ENCODE measurements at regions not wholly inside any gene's neighbourhood (a gene's known extent, or its start where the extent isn't known, plus 50 kb on each side); places are given as distances from the start of the nearest gene placed in this dataset.

GRCh38 chr12:64992116-64992515, 129.0 kb downstream of the WIF1 start:
- Histone ChIP-seq H3K9ac (ENCODE audit: insufficient read depth, low read length, poor library complexity, severe bottlenecking) (no peak overlapping the region), H2AFZ (ENCODE audit: insufficient read depth, low read depth, low read length, poor library complexity, severe bottlenecking) (no peak overlapping the region), H3K27ac (ENCODE audit: low read depth in 1 of 2, low read length in 2 of 2) (no peak overlapping the region), H3K9me3 (replicated peaks in 1 of 2; ENCODE audit: control insufficient read depth in 1 of 2, insufficient read depth in 1 of 2, low read length in 2 of 2) (no peaks in the 10 kb centered on the region), H3K4me1 (ENCODE audit: control insufficient read depth in 1 of 2, insufficient read depth in 2 of 2, low read length in 2 of 2) (no peaks in the 10 kb centered on the region), H4K20me1 (ENCODE audit: insufficient read depth, low read length) (no peaks in the 10 kb centered on the region), H3K4me3 (replicated peaks in 1 of 3; ENCODE audit: low read depth in 2 of 3, low read length in 3 of 3) (no peak overlapping the region), H3K36me3 (replicated peaks in 1 of 2; ENCODE audit: control insufficient read depth in 1 of 2, insufficient read depth in 2 of 2, low read length in 2 of 2) (no peaks in the 10 kb centered on the region), H3K27me3 (ENCODE audit: control insufficient read depth in 2 of 2, insufficient read depth in 2 of 2, low read length in 2 of 2) (no peaks in the 10 kb centered on the region), H3K79me2 (ENCODE audit: insufficient read depth, low read length) (no peaks in the 10 kb centered on the region), H3K4me2 (replicated peaks; ENCODE audit: extremely low read depth, low read length, poor library complexity, severe bottlenecking) (no peak overlapping the region)
- Mint-ChIP-seq H3K27me3 (ENCODE audit: low read depth in 3 of 3) (peaks cover 0 to 3% (median 1%) of the 10 kb centered on the region in 3 donors), H3K4me1 (no peaks in the 10 kb centered on the region), H3K36me3 (no peaks in the 10 kb centered on the region), H3K4me3 (no peak overlapping the region), H3K27ac (no peak overlapping the region), H3K9me3 (peaks cover 0 to 16% (median 3%) of the 10 kb centered on the region in 7 donors)
- no peak for DNase-seq
- TF ChIP-seq CTCF (IDR thresholded peaks at IDR 0.05) = no peak
- intact Hi-C loops (cut with micrococcal nuclease) = no loop called here
- no CpG with 5 or more reads among the region's 5 CpGs for WGBS (ENCODE audit: insufficient coverage)

- no CpG with 5 or more reads among the region's 1 CpG for WGBS (ENCODE audit: insufficient coverage)
- Mint-ChIP-seq H3K4me1 (no peaks in the 10 kb centered on the region), H3K36me3 (no peaks in the 10 kb centered on the region), H3K9me3 (peaks cover 0 to 16% (median 3%) of the 10 kb centered on the region in 7 donors), H3K27ac (no peak overlapping the region), H3K27me3 (ENCODE audit: low read depth in 3 of 3) (peaks cover 0 to 3% (median 1%) of the 10 kb centered on the region in 3 donors), H3K4me3 (no peak overlapping the region)
- no peak for DNase-seq
- no peaks in the 10 kb centered on the region for H3K4me1 ChIP-seq (ENCODE audit: control insufficient read depth in 1 of 2, insufficient read depth in 2 of 2, low read length in 2 of 2)
- no peaks in the 10 kb centered on the region for H3K9me3 ChIP-seq (replicated peaks in 1 of 2; ENCODE audit: control insufficient read depth in 1 of 2, insufficient read depth in 1 of 2, low read length in 2 of 2)
- no peak overlapping the region for H3K4me3 ChIP-seq (replicated peaks in 1 of 3; ENCODE audit: low read depth in 2 of 3, low read length in 3 of 3)
- no peak overlapping the region for H3K9ac ChIP-seq (ENCODE audit: insufficient read depth, low read length, poor library complexity, severe bottlenecking)
- intact Hi-C loops (cut with micrococcal nuclease) = no loop called here
- no peaks in the 10 kb centered on the region for H3K27me3 ChIP-seq (ENCODE audit: control insufficient read depth in 2 of 2, insufficient read depth in 2 of 2, low read length in 2 of 2)
- H3K27ac ChIP-seq (ENCODE audit: low read depth in 1 of 2, low read length in 2 of 2) = no peak overlapping the region
- H3K4me2 ChIP-seq (replicated peaks; ENCODE audit: extremely low read depth, low read length, poor library complexity, severe bottlenecking) = no peak overlapping the region
- H3K36me3 ChIP-seq (replicated peaks in 1 of 2; ENCODE audit: control insufficient read depth in 1 of 2, insufficient read depth in 2 of 2, low read length in 2 of 2) = no peaks in the 10 kb centered on the region
- TF ChIP-seq CTCF (IDR thresholded peaks at IDR 0.05) = no peak
- H4K20me1 ChIP-seq (ENCODE audit: insufficient read depth, low read length) = no peaks in the 10 kb centered on the region
- H3K79me2 ChIP-seq (ENCODE audit: insufficient read depth, low read length) = no peaks in the 10 kb centered on the region
- H2AFZ ChIP-seq (ENCODE audit: insufficient read depth, low read depth, low read length, poor library complexity, severe bottlenecking) = no peak overlapping the region
These were observed 128.5 kb downstream of the WIF1 start for GRCh38 chr12:64992641-64993040.
